Body of pancreas (tissue), 4 donors: ENCODE measurements at regions not wholly inside any gene's neighbourhood (a gene's known extent, or its start where the extent isn't known, plus 50 kb on each side); places are given as distances from the start of the nearest gene placed in this dataset.

Experiments
- ATAC-seq: fragments of 150-250 bp; one replicate; pipeline ENCODE4 v1.9.1; 2016
- DNase-seq, 4 donors: peaks; one replicate each; pipeline ENCODE4 v3.0.0-alpha.2; 2019
- H3K27ac ChIP-seq, 4 donors: fragments of 200-600 bp; sonication (generic); 1 replicate in 3 of 4; 2 replicates in 1 of 4; pipeline versions ENCODE4 v1.5.1 to v1.6.1; 2016 to 2019; ENCODE audit warnings: mild to moderate bottlenecking in 1 of 4, mixed read lengths in 1 of 4, moderate library complexity in 1 of 4
- H3K27me3 ChIP-seq, 2 donors: fragments of 200-600 bp; sonication (generic); one replicate each; pipeline ENCODE4 v1.6.0; 2016; ENCODE audit warnings: mild to moderate bottlenecking in 1 of 2
- H3K36me3 ChIP-seq, 2 donors: fragments of 200-600 bp; sonication (generic); replicated peaks in 1 of 2; 2 replicates each; pipeline ENCODE4 v1.5.1; 2016; ENCODE audit warnings: low read depth in 2 of 2; ENCODE audit not compliant: insufficient read depth in 1 of 2
- H3K4me1 ChIP-seq: fragments of 200-600 bp; sonication (generic); one replicate; pipeline ENCODE4 v1.6.0; 2016
- H3K4me3 ChIP-seq, 2 donors: fragments of 200-600 bp; sonication (generic); 1 replicate in 1 of 2; 2 replicates in 1 of 2; pipeline ENCODE4 v1.5.1; 2016 to 2019
- H3K9me3 ChIP-seq, 3 donors: fragments of 200-600 bp; sonication (generic); 1 replicate in 2 of 3; 2 replicates in 1 of 3; pipeline ENCODE4 v1.5.1; 2016
- CTCF ChIP-seq, 7 experiments: fragments of 450-650 bp in 4 of 7; fragments of 200-600 bp in 3 of 7; sonication (generic) in 3 of 7; IDR thresholded peaks; one replicate each; pipeline ENCODE4 v1.5.1; 2016 to 2019; ENCODE audit warnings: antibody characterized with exemption in 7 of 7
- POLR2A ChIP-seq, 3 donors: fragments of 450-650 bp; IDR thresholded peaks; one replicate each; pipeline ENCODE4 v1.6.1; 2016; ENCODE audit warnings: antibody characterized with exemption in 3 of 3, mild to moderate bottlenecking in 2 of 3
- WGBS, 2 donors: methylation state at CpG; one replicate each; pipeline ENCODE4 v1.1.5; 2017; 5-methylcytosine and 5-hydroxymethylcytosine counted together
- intact Hi-C: fragments of 100-400 bp; cut with DNase I; formaldehyde crosslinking; loops from one replicate; pipeline ENCODE4 v1.15.1; 2023

DNA sequence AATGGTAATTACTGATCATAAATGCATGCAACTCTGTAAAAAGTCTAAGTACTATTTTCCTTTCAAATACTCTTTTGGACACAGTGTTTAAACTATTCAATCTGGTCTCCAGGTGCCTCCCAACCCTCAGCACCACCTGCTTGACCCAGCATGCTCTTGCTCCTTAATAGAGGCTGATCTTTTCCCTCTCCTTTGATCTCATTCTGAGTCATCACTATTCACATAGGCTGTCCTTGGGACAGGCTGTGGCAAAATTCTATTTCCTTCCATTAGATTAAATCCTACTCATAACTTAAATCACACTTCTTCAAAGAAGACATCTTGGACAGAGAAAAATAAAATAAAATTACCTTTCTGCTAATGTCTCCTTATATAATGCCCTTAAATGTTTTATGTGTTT is 199.4 kb upstream of the ST8SIA4 start:
- intact Hi-C loops, result no loop called here
- Histone ChIP-seq H3K4me1 (no peaks in the 10 kb centered on the region), H3K27ac (no peak overlapping the region), H3K4me3 (no peak overlapping the region), H3K9me3 (no peaks in the 10 kb centered on the region), H3K27me3 (no peaks in the 10 kb centered on the region), H3K36me3 (no peaks in the 10 kb centered on the region)
- DNase-seq, result no peak
- TF ChIP-seq POLR2A (IDR thresholded peaks at IDR 0.05) (no peak), CTCF (IDR thresholded peaks at IDR 0.05) (no peak)
- ATAC-seq, result no peak

DNA sequence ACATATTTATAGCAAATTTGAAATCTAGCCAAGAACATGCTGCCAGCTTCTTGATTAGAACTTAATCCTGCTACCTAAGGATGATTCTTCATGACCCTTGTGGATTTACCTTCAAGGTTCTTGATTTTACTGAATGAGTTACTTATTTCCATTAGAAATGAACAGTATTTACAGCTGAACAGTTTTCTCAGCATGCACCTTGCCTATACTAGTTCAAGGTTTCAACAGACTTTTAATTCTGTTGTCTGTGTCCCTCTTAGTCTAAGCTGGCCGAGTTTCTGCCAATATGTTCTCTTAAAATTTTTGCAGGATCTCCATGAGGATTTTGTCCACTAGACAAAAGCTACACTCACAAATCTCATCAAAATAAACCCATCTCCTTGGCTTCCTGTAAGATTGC is 188.8 kb upstream of the ST8SIA4 start:
- Histone ChIP-seq H3K36me3 (no peaks in the 10 kb centered on the region), H3K9me3 (no peaks in the 10 kb centered on the region), H3K27me3 (no peaks in the 10 kb centered on the region), H3K4me3 (no peak overlapping the region), H3K4me1 (no peaks in the 10 kb centered on the region), H3K27ac (no peak overlapping the region)
- 39 to 54% methylated on average over 1 of the region's 1 CpG for WGBS, 2 donors
- intact Hi-C loops, result no loop called here
- no peak for TF ChIP-seq POLR2A (IDR thresholded peaks at IDR 0.05)
- TF ChIP-seq CTCF (IDR thresholded peaks at IDR 0.05), result no peak
- DNase-seq, result no peak
- ATAC-seq, result no peak

GRCh38 chr5:101084353-101084752 is 181.3 kb upstream of the ST8SIA4 start:
- H3K4me3 ChIP-seq, result no peak overlapping the region
- no peaks in the 10 kb centered on the region for H3K27me3 ChIP-seq
- no peaks in the 10 kb centered on the region for H3K36me3 ChIP-seq
- TF ChIP-seq POLR2A (IDR thresholded peaks at IDR 0.05) (no peak), CTCF (IDR thresholded peaks at IDR 0.05) (no peak)
- no peaks in the 10 kb centered on the region for H3K9me3 ChIP-seq
- DNase-seq (no peak), ATAC-seq (no peak)
- intact Hi-C loops, result no loop called here
- no peaks in the 10 kb centered on the region for H3K4me1 ChIP-seq
- no peak overlapping the region for H3K27ac ChIP-seq
- 56 to 57% methylated on average over 1 of the region's 1 CpG for WGBS, 2 donors

- no peak for DNase-seq
- 52 to 57% methylated on average over 5 of the region's 5 CpGs for WGBS, 2 donors
Observed at GRCh38 chr5:101080462-101081240, 177.6 kb upstream of the ST8SIA4 start.

More at GRCh38 chr5:101080462-101081240, 177.6 kb upstream of the ST8SIA4 start:
- no peak for ATAC-seq
- no peaks in the 10 kb centered on the region for H3K27me3 ChIP-seq
- no peak overlapping the region for H3K27ac ChIP-seq
- no peaks in the 10 kb centered on the region for H3K9me3 ChIP-seq
- intact Hi-C loops, result no loop called here
- TF ChIP-seq CTCF (IDR thresholded peaks at IDR 0.05), result no peak
- no peak for TF ChIP-seq POLR2A (IDR thresholded peaks at IDR 0.05)
- H3K4me3 ChIP-seq, result no peak overlapping the region
- no peaks in the 10 kb centered on the region for H3K36me3 ChIP-seq
- no peaks in the 10 kb centered on the region for H3K4me1 ChIP-seq
